Fibroblast of lung (primary cell): ENCODE measurements at regions not wholly inside any gene's neighbourhood (a gene's known extent, or its start where the extent isn't known, plus 50 kb on each side); places are given as distances from the start of the nearest gene placed in this dataset.

ENCODE experiments used
- DNase-seq, 2 donors: peaks; one replicate each; pipeline versions ENCODE4 v3.0.0 to v3.0.0-alpha.2; 2010; ENCODE audit warnings: low read depth in 2 of 2
- H2AFZ ChIP-seq: 2 replicates; pipeline ENCODE4 v1.5.1; 2012; ENCODE audit warnings: low read length, control low read depth, inconsistent platforms
- H3K27ac ChIP-seq: 2 replicates; pipeline ENCODE4 v1.5.1; 2011; ENCODE audit warnings: low read length, control low read depth; ENCODE audit not compliant: insufficient read depth
- H3K27me3 ChIP-seq: 2 replicates; pipeline ENCODE4 v1.5.1; 2011; ENCODE audit warnings: mild to moderate bottlenecking, low read length; ENCODE audit not compliant: control insufficient read depth, insufficient read depth
- H3K36me3 ChIP-seq: 2 replicates; pipeline ENCODE4 v1.5.1; 2011; ENCODE audit warnings: low read length; ENCODE audit not compliant: control insufficient read depth, insufficient read depth
- H3K4me1 ChIP-seq: 2 replicates; pipeline ENCODE4 v1.5.1; 2011; ENCODE audit warnings: low read length; ENCODE audit not compliant: control insufficient read depth, insufficient read depth; ENCODE audit errors: extremely low read depth
- H3K4me2 ChIP-seq: 2 replicates; pipeline ENCODE4 v1.5.1; 2011; ENCODE audit warnings: low read length, control low read depth; ENCODE audit not compliant: insufficient read depth; ENCODE audit errors: extremely low read depth
- H3K4me3 ChIP-seq, 4 experiments: fragments of 200-600 bp in 1 of 4; sonication (generic) in 1 of 4; replicated peaks in 1 of 4; 2 replicates each; pipeline ENCODE4 v1.5.1; 2011 to 2016; ENCODE audit warnings: low read length in 4 of 4, low read depth in 3 of 4, mild to moderate bottlenecking in 3 of 4, control low read depth in 2 of 4, inconsistent platforms in 1 of 4, mixed read lengths in 1 of 4; ENCODE audit not compliant: insufficient read depth in 1 of 4; ENCODE audit errors: control extremely low read depth in 1 of 4
- H3K79me2 ChIP-seq: 2 replicates; pipeline ENCODE4 v1.5.1; 2012; ENCODE audit warnings: mild to moderate bottlenecking, low read length, inconsistent platforms; ENCODE audit not compliant: control insufficient read depth, insufficient read depth
- H3K9ac ChIP-seq: 2 replicates; pipeline ENCODE4 v1.5.1; 2011; ENCODE audit warnings: mild to moderate bottlenecking, low read length, control low read depth; ENCODE audit not compliant: insufficient read depth
- H3K9me3 ChIP-seq: 2 replicates; pipeline ENCODE4 v1.5.1; 2012; ENCODE audit warnings: low read depth, low read length; ENCODE audit not compliant: control insufficient read depth, insufficient read depth
- H4K20me1 ChIP-seq: 2 replicates; pipeline ENCODE4 v1.5.1; 2011; ENCODE audit warnings: low read length; ENCODE audit not compliant: control insufficient read depth, insufficient read depth; ENCODE audit errors: extremely low read depth
- EZH2 ChIP-seq: IDR thresholded peaks from 2 replicates; pipeline ENCODE4 v1.5.1; 2012; ENCODE audit warnings: low read length, control low read depth, mild to moderate bottlenecking; ENCODE audit errors: missing control alignments
- TF ChIP-seq, protein P1 (sequence below), 2 donors: IDR thresholded peaks in 1 of 2; conservative IDR thresholded peaks in 1 of 2; 1 replicate in 1 of 2; 2 replicates in 1 of 2; pipeline ENCODE4 v1.5.1; 2011 to 2012; ENCODE audit warnings: low read length in 2 of 2, control low read depth in 1 of 2, inconsistent platforms in 1 of 2, low read depth in 1 of 2, mild to moderate bottlenecking in 1 of 2

DNA sequence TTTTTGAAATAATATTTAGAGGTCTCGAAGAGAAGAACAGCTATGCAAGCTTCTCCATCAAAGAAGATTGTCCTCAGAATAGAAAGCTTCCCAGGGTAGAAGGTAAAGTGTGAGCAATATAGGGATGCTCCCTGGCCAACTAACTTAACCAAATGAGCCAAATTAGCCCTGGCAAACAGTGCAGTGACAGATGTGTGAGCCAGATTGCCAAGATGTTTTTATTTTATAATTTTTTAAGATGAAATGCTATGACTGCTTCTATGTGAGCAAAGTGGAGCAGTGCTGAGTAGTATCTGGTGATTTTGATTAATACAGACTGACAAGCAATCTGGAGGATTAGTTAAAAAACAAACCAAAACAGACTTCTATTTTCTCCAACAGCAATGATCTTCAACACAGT lies 202.1 kb downstream of the NOVA1 start:
- H3K4me3 ChIP-seq, result no peak overlapping the region
- no peaks in the 10 kb centered on the region for H3K27me3 ChIP-seq
- no peak overlapping the region for H3K27ac ChIP-seq
- H3K4me1 ChIP-seq, result no peaks in the 10 kb centered on the region
- H4K20me1 ChIP-seq, result no peaks in the 10 kb centered on the region
- H3K9me3 ChIP-seq, result no peaks in the 10 kb centered on the region
- no peak for DNase-seq
- no peaks in the 10 kb centered on the region for H3K36me3 ChIP-seq
- H3K9ac ChIP-seq, result no peak overlapping the region
- TF ChIP-seq, protein P1, sequence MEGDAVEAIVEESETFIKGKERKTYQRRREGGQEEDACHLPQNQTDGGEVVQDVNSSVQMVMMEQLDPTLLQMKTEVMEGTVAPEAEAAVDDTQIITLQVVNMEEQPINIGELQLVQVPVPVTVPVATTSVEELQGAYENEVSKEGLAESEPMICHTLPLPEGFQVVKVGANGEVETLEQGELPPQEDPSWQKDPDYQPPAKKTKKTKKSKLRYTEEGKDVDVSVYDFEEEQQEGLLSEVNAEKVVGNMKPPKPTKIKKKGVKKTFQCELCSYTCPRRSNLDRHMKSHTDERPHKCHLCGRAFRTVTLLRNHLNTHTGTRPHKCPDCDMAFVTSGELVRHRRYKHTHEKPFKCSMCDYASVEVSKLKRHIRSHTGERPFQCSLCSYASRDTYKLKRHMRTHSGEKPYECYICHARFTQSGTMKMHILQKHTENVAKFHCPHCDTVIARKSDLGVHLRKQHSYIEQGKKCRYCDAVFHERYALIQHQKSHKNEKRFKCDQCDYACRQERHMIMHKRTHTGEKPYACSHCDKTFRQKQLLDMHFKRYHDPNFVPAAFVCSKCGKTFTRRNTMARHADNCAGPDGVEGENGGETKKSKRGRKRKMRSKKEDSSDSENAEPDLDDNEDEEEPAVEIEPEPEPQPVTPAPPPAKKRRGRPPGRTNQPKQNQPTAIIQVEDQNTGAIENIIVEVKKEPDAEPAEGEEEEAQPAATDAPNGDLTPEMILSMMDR (conservative IDR thresholded peaks at IDR 0.05 in 1 of 2, IDR thresholded peaks at IDR 0.05 in 1 of 2; ENCODE audit: low read depth in 1 of 2, low read length in 2 of 2), result no peak
- no peak for TF ChIP-seq EZH2
- no peaks in the 10 kb centered on the region for H3K79me2 ChIP-seq
- H3K4me2 ChIP-seq, result no peak overlapping the region
- no peak overlapping the region for H2AFZ ChIP-seq

DNA sequence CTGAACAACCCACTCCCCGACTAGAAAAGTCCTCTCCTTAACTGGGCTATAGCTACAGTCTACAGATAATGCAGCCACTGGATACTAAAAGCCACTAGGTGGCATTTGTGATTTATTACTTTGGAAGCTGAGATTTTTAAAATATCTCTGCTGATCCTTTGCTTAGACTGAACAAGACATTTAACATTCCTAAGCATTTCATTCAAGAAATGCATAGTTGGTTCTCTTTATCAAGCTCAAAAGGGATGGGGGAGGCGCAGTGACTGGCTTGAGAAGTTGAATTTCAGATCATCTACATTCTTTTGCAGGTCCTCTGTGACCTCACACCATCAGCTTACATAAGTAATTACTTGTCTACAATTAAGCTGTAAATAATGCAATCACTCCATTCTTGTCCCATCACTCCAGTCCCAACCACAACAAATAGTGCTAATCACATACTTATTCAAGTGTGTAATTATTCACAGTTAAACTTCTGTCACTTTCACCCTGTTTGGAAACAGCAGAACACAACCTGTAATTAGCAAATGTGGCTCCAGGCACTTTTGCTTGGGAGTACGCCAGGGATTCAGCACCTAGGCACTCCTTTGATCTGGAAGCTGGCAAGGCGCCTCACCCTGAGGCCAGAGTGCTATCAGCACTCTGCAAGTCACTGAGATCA lies 203.6 kb downstream of the NOVA1 start:
- TF ChIP-seq, protein P1 (conservative IDR thresholded peaks at IDR 0.05 in 1 of 2, IDR thresholded peaks at IDR 0.05 in 1 of 2; ENCODE audit: low read depth in 1 of 2, low read length in 2 of 2), result peak; percentile 8 to 36
- TF ChIP-seq EZH2, result no peak
- H3K27ac ChIP-seq, result no peak overlapping the region
- H3K9ac ChIP-seq, result no peak overlapping the region
- no peaks in the 10 kb centered on the region for H3K36me3 ChIP-seq
- H3K4me3 ChIP-seq, result no peak overlapping the region
- no peaks in the 10 kb centered on the region for H3K79me2 ChIP-seq
- no peaks in the 10 kb centered on the region for H3K27me3 ChIP-seq
- H3K9me3 ChIP-seq, result no peaks in the 10 kb centered on the region
- no peaks in the 10 kb centered on the region for H4K20me1 ChIP-seq
- H3K4me2 ChIP-seq, result no peak overlapping the region
- DNase-seq, result peak; percentile 52 to 54
- H2AFZ ChIP-seq, result no peak overlapping the region
- no peaks in the 10 kb centered on the region for H3K4me1 ChIP-seq

DNA sequence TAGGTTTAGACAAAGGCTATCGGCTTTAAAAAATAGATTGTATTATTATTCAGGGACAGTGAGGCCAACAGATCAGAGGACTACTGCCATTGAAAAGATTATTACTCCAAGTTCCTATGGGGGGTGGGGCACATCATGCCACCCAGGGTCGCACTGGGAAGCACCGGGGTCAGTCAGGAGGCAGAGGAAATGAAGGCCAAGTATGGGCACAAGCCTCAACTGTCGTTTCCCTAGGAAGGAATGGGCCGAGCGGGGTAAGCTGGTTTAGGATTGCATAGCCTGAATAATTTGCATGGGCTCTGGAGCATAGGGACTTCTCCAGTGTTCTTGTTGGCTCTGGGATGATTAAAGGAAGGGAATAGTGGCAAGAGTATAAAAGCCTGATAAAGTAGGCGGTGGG lies 205.3 kb downstream of the NOVA1 start:
- Histone ChIP-seq H3K79me2 (no peaks in the 10 kb centered on the region), H3K27ac (no peak overlapping the region), H3K4me2 (no peak overlapping the region), H3K9ac (no peak overlapping the region), H3K4me3 (no peak overlapping the region), H4K20me1 (no peaks in the 10 kb centered on the region), H3K27me3 (no peaks in the 10 kb centered on the region), H2AFZ (no peak overlapping the region), H3K9me3 (no peaks in the 10 kb centered on the region), H3K36me3 (no peaks in the 10 kb centered on the region), H3K4me1 (no peaks in the 10 kb centered on the region)
- TF ChIP-seq, protein P1 (conservative IDR thresholded peaks at IDR 0.05 in 1 of 2, IDR thresholded peaks at IDR 0.05 in 1 of 2; ENCODE audit: low read depth in 1 of 2, low read length in 2 of 2), result no peak
- no peak for TF ChIP-seq EZH2
- DNase-seq, result no peak
